GM13976 (cell line): ENCODE measurements at regions not wholly inside any gene's neighbourhood (a gene's known extent, or its start where the extent isn't known, plus 50 kb on each side); places are given as distances from the start of the nearest gene placed in this dataset.
"Not testable (repeated sequence)": the region's sequence is repeated elsewhere in the genome, so short reads cannot be mapped to it uniquely, and the experiment has no call there.

Source experiments
- DNase-seq: peaks from one replicate; pipeline ENCODE4 v3.0.0; 2012; ENCODE audit warnings: low spot score
- CTCF ChIP-seq: IDR thresholded peaks from 2 replicates; pipeline ENCODE4 v1.5.1; 2012; ENCODE audit warnings: borderline replicate concordance, mild to moderate bottlenecking; ENCODE audit not compliant: insufficient read depth; ENCODE audit errors: extremely low read depth, missing control alignments, control extremely low read depth
- in situ Hi-C: fragments of 300-500 bp; cut with MboI; formaldehyde crosslinking; loops from one replicate; pipeline ENCODE4 v1.12.0; 2022; ENCODE audit warnings: low sequenced_read_pairs, mixed read lengths, inconsistent platforms; ENCODE audit not compliant: unreplicated experiment

GRCh38 chr22:48822278-48823233, 1005.1 kb downstream of the BRD1 start:
- no peak for TF ChIP-seq CTCF
- DNase-seq: no peak
- in situ Hi-C loops: no loop called here

- in situ Hi-C loops: no loop called here
- no peak for TF ChIP-seq CTCF
- no peak for DNase-seq
Measured at GRCh38 chr22:48821727-48822126, 1005.9 kb downstream of the BRD1 start.

GRCh38 chr22:48821346-48821690, 1006.4 kb downstream of the BRD1 start:
- in situ Hi-C loops: no loop called here
- no peak for DNase-seq
- TF ChIP-seq CTCF: no peak

- in situ Hi-C loops: no loop called here
- no peak for DNase-seq
- TF ChIP-seq CTCF: no peak
Measured at GRCh38 chr22:48820481-48821345, 1007.0 kb downstream of the BRD1 start.

- in situ Hi-C loops: no loop called here
- TF ChIP-seq CTCF: no peak
- no peak for DNase-seq
Measured at GRCh38 chr22:48819961-48820360, 1007.7 kb downstream of the BRD1 start.

- no peak for TF ChIP-seq CTCF
- no peak for DNase-seq
- in situ Hi-C loops: no loop called here
Measured at GRCh38 chr22:48819232-48819631, 1008.4 kb downstream of the BRD1 start.

- DNase-seq, in situ Hi-C loops: not testable (repeated sequence)
Measured at GRCh38 chr22:48817491-48817890, 1010.2 kb downstream of the BRD1 start.
